GM19397 (cell line): ENCODE measurements at regions not wholly inside any gene's neighbourhood (a gene's known extent, or its start where the extent isn't known, plus 50 kb on each side); places are given as distances from the start of the nearest gene placed in this dataset.
A peak's percentile ranks its signal among the peaks of the same experiment; 100 is the strongest.
"Not testable (repeated sequence)": the region's sequence is repeated elsewhere in the genome, so short reads cannot be mapped to it uniquely, and the experiment has no call there.

Experiments used
- ATAC-seq: cut with Tn5 transposase; IDR thresholded peaks from one replicate; pipeline ENCODE4 v1.9.1; 2021; ENCODE audit warnings: mild to moderate bottlenecking, moderate library complexity; ENCODE audit not compliant: unreplicated experiment

DNA sequence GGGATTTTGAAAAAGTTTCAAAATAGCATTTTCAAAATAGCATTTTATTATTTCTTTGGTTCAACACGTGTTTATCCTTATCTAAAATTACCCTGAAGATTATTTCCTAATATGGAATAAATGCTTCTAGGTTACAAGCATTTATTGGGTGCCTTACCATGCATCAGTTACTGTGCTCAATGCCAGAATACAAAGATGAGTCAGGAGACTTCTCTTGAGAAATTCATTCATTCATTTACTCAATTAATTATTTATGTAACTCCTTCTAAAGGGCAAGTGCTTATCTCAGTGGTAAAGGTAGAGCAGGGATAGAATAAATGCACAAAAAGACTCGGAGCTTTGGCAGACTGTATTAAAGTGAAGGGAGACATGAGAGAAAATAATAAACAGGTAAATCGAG lies 150.1 kb upstream of the PDE7B start:
- no peak for ATAC-seq

DNA sequence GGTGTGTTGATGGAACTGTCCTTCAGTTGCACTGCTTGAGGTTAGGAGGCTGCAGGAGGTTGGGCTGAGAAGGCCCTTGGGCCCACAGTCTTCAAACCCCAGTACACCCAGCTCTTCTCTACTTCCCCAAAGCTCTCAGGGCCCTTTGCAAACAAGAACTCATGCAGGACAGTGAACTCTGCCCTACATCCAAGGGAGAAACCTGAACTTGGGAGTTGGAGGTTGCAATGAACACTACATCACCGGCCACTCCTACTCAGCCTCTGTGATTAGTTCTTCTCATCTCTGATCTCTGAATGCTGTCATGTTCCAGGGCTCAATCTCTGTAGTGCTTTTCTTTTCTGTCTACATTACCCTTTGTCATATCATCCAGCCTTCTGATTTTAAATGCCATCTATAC lies 148.5 kb upstream of the PDE7B start:
- no peak for ATAC-seq

DNA sequence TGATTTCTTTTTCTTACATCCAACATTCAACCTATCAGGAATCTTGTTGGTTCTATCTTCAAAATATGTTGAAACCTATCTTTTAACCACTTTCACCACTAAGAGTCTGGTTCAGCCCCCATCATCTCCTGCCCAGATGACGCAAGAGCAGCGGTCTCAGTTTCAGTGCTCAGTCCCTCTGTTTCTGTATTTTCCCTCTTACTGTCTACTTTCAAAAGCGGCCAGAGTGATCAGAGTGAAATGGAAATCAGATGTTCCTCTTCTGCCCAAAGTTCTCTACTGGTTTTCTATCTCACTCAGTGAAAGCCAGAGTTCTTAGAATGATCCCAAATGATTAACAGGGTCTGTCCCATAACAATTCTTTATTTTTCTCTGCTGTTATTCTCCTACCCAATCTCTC lies 147.9 kb upstream of the PDE7B start:
- ATAC-seq, result peak; percentile 96

DNA sequence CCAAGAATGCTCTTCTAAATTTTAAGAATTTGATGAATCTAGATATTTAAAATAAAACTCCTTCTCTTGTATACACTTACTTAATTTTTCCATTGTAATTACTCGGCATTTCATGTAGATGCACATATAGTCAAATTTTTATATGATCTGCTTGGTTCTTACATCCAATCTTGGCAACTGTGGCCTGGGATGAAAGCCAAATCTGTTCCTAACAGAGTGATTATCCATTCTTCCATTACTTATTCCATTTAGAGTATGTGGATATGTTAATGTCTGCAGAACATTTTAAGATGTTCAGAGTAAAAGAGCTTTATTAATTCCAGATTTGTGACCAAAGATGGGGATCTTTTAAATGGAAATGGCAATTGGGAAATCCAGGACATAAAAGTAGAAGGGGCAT lies 144.1 kb upstream of the PDE7B start:
- no peak for ATAC-seq

DNA sequence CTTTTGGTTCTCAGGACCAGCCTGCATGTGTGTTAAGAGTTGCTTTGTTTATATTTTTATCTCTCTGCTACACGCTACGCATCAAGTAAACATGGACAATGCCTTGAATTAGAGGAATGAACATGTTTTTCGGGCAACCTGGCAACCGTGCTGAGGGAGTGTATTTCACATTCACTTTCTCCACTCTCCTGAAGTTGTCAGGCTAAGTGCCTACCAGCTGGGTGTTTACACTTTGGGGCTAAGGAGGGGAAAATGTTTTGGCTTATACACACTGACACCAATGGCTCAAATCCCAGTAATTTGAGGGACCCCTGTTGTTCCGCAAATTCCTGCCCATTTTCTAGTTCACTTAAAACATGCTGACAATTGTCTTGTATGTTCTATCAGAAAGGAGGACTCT lies 141.5 kb upstream of the PDE7B start:
- no peak for ATAC-seq

DNA sequence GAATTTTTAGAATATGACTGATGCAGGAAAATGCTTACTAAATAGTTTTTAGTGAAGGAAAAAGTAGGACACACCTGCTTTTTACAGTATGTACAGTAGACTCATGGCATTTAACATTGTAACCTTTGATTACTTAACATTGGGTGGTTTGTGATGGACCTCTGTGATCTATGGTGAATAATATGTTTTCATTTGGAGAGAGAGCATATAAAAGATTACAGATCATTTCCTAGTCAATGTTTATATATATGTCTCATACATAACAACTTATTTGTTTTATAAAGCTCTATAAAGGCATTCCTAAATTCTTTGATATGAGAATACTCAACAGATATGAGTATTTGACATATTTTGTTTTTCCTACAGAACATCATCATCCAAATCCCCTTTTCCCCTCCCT lies 129.3 kb upstream of the PDE7B start:
- ATAC-seq, result no peak

DNA sequence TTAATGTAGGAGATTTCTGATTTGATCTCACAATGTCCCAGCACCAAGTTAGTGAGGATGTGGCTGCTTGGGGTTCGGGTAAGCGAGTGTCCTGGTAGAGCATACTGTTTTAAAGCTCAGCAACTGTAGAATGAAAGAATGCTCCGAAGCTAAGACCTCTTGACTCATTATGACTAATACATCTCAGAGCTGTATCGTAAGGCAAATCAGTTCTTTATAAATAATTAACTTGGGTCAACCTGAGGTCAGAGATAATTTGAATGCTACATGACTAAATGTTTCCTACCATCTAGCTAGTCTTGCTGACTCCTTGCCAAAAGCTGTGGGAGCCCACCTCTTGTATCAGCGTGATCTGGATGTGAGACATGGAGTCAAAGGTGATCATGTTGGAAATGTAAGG lies 128.8 kb upstream of the PDE7B start:
- peak; percentile 76 for ATAC-seq

DNA sequence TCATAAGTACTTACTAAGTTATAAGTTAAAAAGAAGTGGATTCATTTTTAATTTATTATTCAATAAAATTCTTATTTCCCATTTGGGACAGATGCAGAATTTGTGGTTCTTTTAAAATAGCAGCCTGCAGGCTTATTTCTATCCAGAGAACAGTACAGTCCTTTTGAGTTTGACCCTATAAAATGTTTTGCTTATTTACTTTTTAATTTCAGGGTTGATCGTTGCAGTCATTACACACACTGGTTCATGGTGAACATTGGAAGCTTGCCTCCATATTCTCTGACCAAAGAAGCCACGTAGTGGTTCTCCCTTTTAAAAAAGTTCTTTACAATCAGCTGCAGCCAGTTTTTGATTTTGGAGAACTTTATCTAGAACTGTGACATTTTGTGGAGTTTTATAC lies 122.9 kb upstream of the PDE7B start:
- no peak for ATAC-seq

DNA sequence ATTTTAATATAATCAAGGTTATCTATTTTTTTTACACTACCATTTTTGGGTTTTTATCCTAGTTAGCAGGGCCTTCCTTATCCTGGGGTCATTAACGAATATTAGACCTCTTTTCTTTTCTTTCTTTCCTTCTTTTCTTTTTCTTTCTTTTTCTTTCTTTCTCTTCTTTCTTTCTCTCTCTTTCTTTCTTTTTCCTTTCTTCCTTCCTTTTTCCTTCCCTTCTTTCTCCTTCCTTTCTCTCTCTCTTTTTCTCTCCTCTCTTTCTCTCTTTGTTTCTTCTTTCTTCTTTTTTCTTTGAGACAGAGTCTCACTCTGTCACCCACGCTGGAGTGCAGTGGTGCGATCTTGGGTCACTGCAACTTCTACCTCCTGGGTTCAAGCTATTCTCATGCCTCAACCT lies 120.4 kb upstream of the PDE7B start:
- no peak for ATAC-seq

DNA sequence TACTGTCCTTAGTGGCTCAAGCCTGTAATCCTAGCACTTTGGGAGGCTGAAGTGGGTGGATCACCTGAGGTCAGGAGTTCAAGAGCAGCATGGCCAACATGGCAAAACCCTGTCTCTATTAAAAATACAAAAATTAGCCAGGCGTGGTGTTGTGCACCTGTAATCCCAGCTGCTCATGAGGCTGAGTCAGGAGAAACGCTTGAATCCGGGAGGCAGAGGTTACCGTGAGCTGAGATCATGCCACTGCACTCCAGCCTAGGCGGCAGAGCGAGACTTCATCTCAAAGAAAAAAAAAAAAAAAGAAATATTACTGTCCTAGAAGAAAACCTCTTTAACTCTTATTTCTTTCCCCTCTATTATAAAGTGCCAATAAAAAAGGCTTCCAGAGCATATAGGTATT lies 115.2 kb upstream of the PDE7B start:
- ATAC-seq, result not testable (repeated sequence)

DNA sequence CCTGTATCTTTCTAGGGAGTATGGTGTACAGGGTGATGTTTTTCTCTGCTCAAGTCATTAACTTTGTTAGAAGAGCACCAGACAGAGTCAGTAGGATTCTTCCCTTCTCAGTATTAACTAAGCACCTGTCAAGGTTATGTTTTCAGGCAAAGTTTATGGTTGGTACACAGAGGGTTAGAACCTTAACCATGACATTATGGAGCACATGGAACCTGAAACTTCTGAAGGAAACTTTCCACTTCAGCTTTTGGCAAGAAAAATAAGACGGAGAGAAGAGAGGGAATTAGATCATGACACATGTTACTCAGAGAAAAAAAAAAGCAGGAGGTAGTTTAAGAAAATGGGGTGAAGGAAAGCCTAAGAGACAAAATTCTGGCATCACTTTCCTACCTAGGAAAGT lies 112.9 kb upstream of the PDE7B start:
- no peak for ATAC-seq

DNA sequence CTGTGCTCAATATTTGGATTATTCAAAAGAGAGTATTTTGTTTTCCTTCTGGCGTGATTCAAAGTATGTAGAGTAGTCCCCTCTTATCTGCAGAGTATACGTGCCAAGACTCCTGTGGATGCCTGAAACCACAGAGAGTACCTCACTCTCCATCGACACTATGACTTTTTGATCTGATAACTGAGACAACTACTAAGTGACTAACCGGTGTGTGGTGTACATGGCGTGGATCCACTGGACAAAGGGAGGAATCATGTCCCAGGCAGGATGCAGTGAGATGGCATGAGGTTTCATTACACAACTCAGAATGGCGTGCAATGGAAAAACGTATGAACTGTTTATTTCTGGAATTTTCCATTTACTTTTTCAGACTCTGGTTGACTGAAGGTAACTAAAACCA lies 112.2 kb upstream of the PDE7B start:
- ATAC-seq, result no peak

DNA sequence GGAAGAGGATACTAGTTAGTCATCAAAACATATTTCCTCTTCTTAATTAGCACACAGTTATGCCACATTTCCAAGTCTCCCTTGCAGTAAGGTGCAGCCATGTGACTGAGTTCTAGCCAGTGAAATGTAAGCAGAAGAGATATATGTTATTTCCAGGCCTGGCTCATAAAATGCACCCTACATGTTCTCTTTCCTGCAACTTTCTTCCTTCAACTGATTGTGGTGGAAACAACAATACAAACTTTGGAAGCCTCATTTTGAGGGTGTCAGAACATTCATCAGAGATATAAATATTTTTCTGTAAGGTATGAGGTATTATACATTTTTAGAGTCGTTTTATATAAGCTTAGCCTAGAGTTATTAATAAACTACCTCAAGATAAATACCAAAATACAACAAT lies 110.9 kb upstream of the PDE7B start:
- ATAC-seq, result no peak

DNA sequence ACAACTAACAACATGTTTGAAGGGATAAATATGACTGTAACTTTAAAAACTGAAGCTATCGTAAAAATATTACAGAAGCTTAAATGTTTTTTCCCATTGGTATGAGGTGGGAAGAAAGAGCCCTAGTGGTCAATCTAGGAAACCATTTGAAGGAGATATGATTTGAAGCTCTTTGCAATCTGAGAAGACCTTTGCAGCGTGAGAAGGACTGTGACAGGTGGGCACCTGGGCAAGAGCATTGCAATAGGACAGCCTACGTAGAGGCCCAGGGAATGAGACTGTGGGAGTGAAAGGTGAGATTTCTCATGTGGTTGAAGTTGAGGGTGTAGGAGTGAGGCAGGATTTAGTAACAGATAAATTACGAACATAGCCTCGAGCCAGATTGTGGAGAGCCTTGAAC lies 108.0 kb upstream of the PDE7B start:
- ATAC-seq, result no peak

DNA sequence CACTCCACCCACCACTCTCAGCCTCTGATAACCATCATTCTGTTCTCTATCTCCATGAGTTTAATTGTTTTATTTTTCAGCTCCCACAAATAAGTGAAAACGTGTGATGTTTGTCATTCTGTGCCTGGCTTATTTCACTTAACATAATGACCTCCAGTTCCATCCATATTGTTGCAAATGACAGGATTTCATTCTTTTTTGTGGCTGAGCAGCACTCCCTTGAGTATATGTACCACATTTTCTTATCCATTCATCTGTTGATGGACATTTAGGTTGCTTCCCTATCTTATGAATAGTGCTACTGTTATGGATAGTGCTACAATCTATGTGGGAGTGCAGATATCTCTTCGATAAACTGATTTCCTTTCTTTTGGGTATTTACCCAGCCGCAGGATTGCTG lies 103.3 kb upstream of the PDE7B start:
- ATAC-seq, result no peak

DNA sequence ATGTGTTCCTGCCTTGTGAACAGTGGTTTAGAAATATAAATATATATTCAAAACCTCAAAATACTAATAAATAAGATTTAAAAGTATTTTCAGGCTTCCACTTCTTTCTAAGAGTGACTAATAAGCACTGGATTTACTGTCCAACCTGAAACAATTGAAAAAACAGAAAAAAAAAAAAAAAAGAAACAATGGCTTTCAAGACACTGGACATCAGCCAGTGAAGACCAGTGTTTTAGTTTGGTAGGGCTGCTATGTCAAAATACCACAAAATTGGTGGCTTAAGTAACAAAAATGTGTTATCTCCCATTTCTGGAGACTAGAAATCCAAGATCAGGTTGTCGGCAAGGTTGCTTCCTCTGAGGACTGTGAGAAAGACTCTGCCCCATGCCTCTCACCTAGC lies 101.4 kb upstream of the PDE7B start:
- no peak for ATAC-seq

DNA sequence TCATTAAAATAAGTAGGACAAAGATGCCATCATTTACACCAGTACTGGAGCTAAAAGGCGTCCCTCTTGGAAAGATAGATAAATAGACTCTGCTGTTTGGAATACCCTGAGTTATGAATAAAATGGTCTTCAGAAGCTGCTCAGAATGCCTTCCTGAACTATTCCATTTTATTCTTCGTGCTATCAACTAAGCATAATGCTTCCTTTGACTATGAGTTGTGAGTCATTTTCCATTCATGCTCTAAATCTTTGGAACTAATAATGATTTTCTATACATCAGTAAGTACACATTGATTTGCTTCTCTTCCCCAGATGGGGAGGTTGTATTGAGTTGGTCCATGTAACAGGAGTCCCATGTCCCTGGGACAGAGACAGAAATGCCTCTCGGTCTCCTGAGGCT lies 98.3 kb upstream of the PDE7B start:
- ATAC-seq, result no peak

DNA sequence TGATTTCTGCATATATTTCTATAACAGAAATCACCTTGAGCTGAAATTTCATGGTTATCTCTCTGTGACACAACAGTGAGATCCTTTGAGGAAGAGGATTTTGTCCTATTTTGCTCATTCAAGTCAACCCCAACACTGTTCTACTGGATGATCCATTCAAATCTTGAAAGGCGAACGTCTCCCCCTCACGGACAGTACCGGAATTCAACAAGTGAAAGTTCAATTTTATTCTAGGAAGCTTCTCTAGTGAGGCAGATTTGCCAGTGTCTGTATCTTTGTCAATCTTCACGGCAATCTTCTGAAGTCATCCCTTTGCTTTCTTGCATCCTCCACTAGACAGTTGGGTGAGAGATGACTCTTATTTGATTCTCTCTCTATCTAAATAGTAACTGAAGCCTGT lies 91.7 kb upstream of the PDE7B start:
- no peak for ATAC-seq

DNA sequence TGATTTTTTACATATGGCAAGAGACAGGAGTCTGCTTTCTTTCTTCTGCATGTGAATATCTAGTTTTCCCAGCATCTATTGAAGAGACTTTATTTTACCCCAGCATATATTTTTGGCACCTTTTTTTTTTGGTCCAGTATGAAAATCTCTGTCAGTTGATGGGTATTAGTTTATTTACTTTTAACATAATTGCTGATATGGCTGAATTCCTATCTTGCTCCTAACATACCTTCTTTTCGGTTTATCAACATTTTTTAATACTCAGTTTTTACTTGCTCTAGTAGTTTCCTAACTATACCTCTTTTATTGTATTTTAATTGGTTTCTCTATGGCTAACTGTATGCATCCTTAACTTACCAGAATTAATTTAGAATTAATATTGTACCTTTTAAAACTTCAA lies 77.5 kb upstream of the PDE7B start:
- ATAC-seq, result no peak

DNA sequence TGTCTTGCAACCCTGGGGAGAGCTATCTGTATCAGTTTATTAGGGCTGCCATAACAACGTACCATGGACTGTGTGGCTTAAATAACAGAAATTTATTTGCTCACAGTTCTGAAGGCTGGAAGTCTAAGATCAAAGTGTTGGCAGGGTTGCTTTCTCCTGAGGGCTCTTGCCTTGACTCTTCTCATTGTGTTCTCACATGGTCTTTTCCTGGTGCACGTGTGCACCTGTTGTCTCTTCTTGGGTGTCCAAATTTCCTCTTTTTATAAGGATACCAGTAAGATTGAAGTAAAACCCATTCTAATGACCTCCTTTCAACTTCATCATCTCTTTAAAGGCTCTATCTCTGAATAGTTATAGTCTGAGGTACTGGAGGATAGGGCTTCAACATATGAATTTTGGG lies 72.3 kb upstream of the PDE7B start:
- no peak for ATAC-seq

DNA sequence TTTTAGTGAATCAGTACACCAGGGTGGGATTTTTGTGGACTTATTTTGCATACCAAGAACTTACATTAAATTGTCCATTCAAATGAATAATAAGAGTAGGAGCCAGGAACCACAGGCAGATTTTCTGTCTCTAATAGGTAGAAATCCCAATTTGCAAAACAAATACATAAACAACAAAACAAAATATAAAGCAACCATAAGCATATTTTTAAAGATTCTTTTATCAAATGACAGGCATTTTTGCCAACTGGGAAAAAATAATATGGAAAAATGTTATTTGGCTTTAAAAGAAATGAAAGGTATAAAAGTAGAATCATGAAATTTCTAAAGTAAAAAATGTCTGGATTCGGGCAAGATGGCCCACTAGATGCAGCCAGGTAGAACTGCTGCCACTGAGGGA lies 71.2 kb upstream of the PDE7B start:
- ATAC-seq, result no peak

DNA sequence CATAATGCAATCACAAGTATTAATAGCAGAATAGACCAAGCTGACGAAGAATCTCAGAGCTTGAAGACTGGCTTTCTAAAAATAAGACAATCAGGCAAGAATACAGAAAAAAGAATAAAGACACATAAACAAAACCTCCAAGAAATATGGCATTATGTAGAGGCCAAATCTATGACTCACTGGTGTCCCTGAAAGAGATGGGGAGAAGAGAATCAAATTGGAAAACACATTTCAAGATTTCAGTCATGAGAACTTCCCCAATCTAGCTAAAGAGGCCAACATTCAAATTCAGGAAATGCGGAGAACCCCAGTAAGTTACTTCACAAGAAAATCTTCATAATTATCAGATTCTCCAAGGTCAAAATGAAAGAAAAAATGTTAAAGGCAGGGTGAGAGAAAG lies 69.0 kb upstream of the PDE7B start:
- ATAC-seq, result no peak

DNA sequence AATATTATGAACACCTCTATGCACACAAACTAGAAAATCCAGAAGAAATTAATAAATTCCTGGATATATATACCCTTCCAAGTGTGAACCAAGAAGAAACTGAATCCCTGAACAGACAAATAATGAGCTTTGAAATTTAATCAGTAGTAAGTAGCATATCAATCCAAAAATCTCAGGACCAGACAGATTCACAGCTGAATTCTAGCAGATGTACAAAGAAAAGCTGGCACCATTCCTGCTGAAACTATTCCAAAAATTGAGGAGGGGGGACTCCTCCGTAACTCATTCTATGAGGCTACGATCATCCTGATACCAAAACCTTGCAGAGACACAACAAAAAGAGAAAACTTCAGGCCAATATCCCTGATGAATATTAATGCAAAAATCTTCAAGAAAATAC lies 67.0 kb upstream of the PDE7B start:
- no peak for ATAC-seq

DNA sequence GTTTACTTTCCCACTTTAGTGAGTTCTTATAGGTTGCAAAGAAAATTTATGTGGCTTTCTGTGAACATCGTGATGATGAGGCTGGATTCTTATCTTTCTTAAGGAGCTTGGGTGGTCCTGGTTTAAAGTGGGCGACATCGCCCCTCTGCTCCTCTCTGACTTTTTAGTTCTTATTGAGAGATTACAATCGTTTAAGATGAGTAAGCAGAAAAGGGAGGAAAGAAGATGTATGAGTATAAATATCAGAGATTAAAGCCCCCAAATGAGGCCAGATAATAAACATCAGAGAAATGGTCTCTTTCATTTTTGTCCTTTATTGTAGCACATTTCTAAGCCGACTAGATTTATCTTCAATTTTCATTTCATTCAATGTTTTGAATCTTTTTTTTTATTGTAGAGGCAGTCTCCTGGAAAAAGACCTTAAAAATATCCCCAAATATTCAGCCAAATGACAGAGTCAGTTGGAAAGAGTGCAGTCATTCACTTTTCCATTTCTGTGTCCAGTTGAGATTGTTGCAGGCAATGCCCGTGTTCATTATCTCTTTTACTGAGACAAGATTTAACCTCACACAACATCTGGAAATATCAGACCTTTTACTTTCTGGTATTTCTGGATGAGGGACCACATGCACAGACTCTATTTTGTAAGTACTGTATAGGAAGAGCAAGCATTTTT lies 62.0 kb upstream of the PDE7B start:
- ATAC-seq, result no peak
